GM23338 (cell line): ENCODE measurements at regions not wholly inside any gene's neighbourhood (a gene's known extent, or its start where the extent isn't known, plus 50 kb on each side); places are given as distances from the start of the nearest gene placed in this dataset.

Experiments used
- ATAC-seq: fragments of 200-7000 bp; cut with Tn5 transposase; 3 replicates; pipeline ENCODE4 v1.9.1; 2020
- DNase-seq: peaks from one replicate; pipeline ENCODE4 v3.0.0-alpha.2; 2015; ENCODE audit warnings: low spot score
- H2AFZ ChIP-seq: fragments of 200-600 bp; sonication (generic); 2 replicates; pipeline ENCODE4 v1.8.0; 2016; ENCODE audit warnings: antibody characterized with exemption, mild to moderate bottlenecking, moderate library complexity
- H3F3A ChIP-seq: fragments of 200-600 bp; sonication (generic); replicated peaks from 2 replicates; pipeline ENCODE4 v1.8.0; 2017; ENCODE audit warnings: antibody characterized with exemption, mixed run types, low read depth
- H3K27ac ChIP-seq: fragments of 200-600 bp; sonication (generic); 2 replicates; pipeline ENCODE4 v1.6.1; 2016; ENCODE audit warnings: low read depth
- H3K27me3 ChIP-seq: fragments of 200-600 bp; sonication (generic); 2 replicates; pipeline ENCODE4 v1.8.0; 2016; ENCODE audit warnings: mild to moderate bottlenecking, mixed run types, moderate library complexity; ENCODE audit not compliant: insufficient read depth
- H3K36me3 ChIP-seq: fragments of 200-600 bp; sonication (generic); 2 replicates; pipeline ENCODE4 v1.8.0; 2016; ENCODE audit warnings: mild to moderate bottlenecking; ENCODE audit not compliant: insufficient read depth
- H3K4me1 ChIP-seq: fragments of 200-600 bp; sonication (generic); 2 replicates; pipeline ENCODE4 v1.8.0; 2016; ENCODE audit warnings: mild to moderate bottlenecking, moderate library complexity; ENCODE audit not compliant: insufficient read depth
- H3K4me2 ChIP-seq: fragments of 200-600 bp; sonication (generic); 2 replicates; pipeline ENCODE4 v1.7.1; 2017; ENCODE audit warnings: mixed run types
- H3K4me3 ChIP-seq: fragments of 200-600 bp; sonication (generic); 2 replicates; pipeline ENCODE4 v1.6.1; 2016; ENCODE audit warnings: mixed run types
- H3K79me2 ChIP-seq: fragments of 200-600 bp; sonication (generic); replicated peaks from 2 replicates; pipeline ENCODE4 v1.8.0; 2017; ENCODE audit warnings: mild to moderate bottlenecking; ENCODE audit not compliant: insufficient read depth
- H3K9me2 ChIP-seq: fragments of 200-600 bp; sonication (generic); 2 replicates; pipeline ENCODE4 v1.8.0; 2017; ENCODE audit not compliant: insufficient read depth
- H4K20me1 ChIP-seq: fragments of 200-600 bp; sonication (generic); replicated peaks from 2 replicates; pipeline ENCODE4 v1.8.0; 2017; ENCODE audit warnings: mild to moderate bottlenecking; ENCODE audit not compliant: insufficient read depth
- H3K27ac Mint-ChIP-seq: 2 replicates; pipeline ENCODE4 v1.8.0; 2020; ENCODE audit warnings: inconsistent platforms, mild to moderate bottlenecking, moderate library complexity, mixed read lengths
- H3K27me3 Mint-ChIP-seq: 3 replicates; pipeline ENCODE4 v1.8.0; 2022; ENCODE audit warnings: low read depth, mild to moderate bottlenecking, moderate library complexity, mixed read lengths, inconsistent platforms; ENCODE audit not compliant: insufficient read depth, poor library complexity
- H3K36me3 Mint-ChIP-seq: 3 replicates; pipeline ENCODE4 v1.8.0; 2021; ENCODE audit warnings: low read depth, mild to moderate bottlenecking, inconsistent platforms, moderate library complexity, mixed read lengths
- H3K4me1 Mint-ChIP-seq: 3 replicates; pipeline ENCODE4 v1.8.0; 2020; ENCODE audit warnings: mild to moderate bottlenecking, inconsistent platforms, mixed read lengths
- H3K4me3 Mint-ChIP-seq: 3 replicates; pipeline ENCODE4 v1.8.0; 2021; ENCODE audit warnings: moderate library complexity, mild to moderate bottlenecking, inconsistent platforms, mixed read lengths
- H3K9me3 Mint-ChIP-seq: 3 replicates; pipeline ENCODE4 v1.8.0; 2020; ENCODE audit warnings: moderate library complexity, mild to moderate bottlenecking, inconsistent platforms, mixed read lengths
- CREB1 ChIP-seq: fragments of 250-450 bp; sonication (Bioruptor Pico); IDR thresholded peaks from 2 replicates; pipeline ENCODE4 v1.5.0; 2020; ENCODE audit warnings: low read depth, mild to moderate bottlenecking, moderate library complexity
- ETS1 ChIP-seq: IDR thresholded peaks from 2 replicates; pipeline ENCODE4 v1.6.1; 2016; ENCODE audit warnings: antibody characterized with exemption
- EZH2 ChIP-seq: fragments of 200-600 bp; sonication (generic); IDR thresholded peaks from one replicate; pipeline ENCODE4 v1.8.0; 2017; ENCODE audit warnings: antibody characterized with exemption, mild to moderate bottlenecking, low read depth; ENCODE audit not compliant: unreplicated experiment
- EZH2phosphoT487 ChIP-seq: fragments of 200-600 bp; sonication (generic); IDR thresholded peaks from one replicate; pipeline ENCODE4 v1.8.1; 2018; ENCODE audit warnings: antibody characterized with exemption; ENCODE audit not compliant: unreplicated experiment
- JUNB ChIP-seq: IDR thresholded peaks from one replicate; pipeline ENCODE4 v1.6.1; 2016; ENCODE audit warnings: antibody characterized with exemption; ENCODE audit not compliant: unreplicated experiment
- NANOG ChIP-seq: IDR thresholded peaks from 2 replicates; pipeline ENCODE4 v1.6.1; 2016; ENCODE audit warnings: antibody characterized with exemption, borderline replicate concordance
- POLR2AphosphoS5 ChIP-seq: IDR thresholded peaks from 2 replicates; pipeline ENCODE4 v1.6.1; 2016; ENCODE audit warnings: antibody characterized with exemption, low read depth
- REST ChIP-seq: IDR thresholded peaks from one replicate; pipeline ENCODE4 v1.6.1; 2018; ENCODE audit warnings: antibody characterized with exemption; ENCODE audit not compliant: unreplicated experiment
- STAT1 ChIP-seq: IDR thresholded peaks from one replicate; pipeline ENCODE4 v1.6.1; 2016; ENCODE audit warnings: antibody characterized with exemption; ENCODE audit not compliant: unreplicated experiment
- ZNF114 ChIP-seq: fragments of 250-450 bp; sonication (Bioruptor Pico); IDR thresholded peaks from 2 replicates; pipeline ENCODE4 v1.5.0; 2020; ENCODE audit warnings: mild to moderate bottlenecking, moderate library complexity
- ZNF331 ChIP-seq: fragments of 250-450 bp; sonication (Bioruptor Pico); IDR thresholded peaks from 2 replicates; pipeline ENCODE4 v1.5.0; 2020; ENCODE audit warnings: low read depth, mild to moderate bottlenecking, moderate library complexity
- TF ChIP-seq, protein P1 (sequence below), 2 experiments: fragments of 200-600 bp in 1 of 2; sonication (generic) in 1 of 2; conservative IDR thresholded peaks; 2 replicates each; pipeline versions ENCODE4 v1.5.1 to v1.6.1; 2016 to 2017; ENCODE audit warnings: antibody characterized with exemption in 2 of 2, low read depth in 2 of 2, mild to moderate bottlenecking in 2 of 2, moderate library complexity in 1 of 2
- TF ChIP-seq, protein P2 (sequence below): fragments of 250-450 bp; sonication (Bioruptor Pico); IDR thresholded peaks from 2 replicates; pipeline ENCODE4 v1.5.0; 2020; ENCODE audit warnings: mild to moderate bottlenecking, moderate library complexity

DNA sequence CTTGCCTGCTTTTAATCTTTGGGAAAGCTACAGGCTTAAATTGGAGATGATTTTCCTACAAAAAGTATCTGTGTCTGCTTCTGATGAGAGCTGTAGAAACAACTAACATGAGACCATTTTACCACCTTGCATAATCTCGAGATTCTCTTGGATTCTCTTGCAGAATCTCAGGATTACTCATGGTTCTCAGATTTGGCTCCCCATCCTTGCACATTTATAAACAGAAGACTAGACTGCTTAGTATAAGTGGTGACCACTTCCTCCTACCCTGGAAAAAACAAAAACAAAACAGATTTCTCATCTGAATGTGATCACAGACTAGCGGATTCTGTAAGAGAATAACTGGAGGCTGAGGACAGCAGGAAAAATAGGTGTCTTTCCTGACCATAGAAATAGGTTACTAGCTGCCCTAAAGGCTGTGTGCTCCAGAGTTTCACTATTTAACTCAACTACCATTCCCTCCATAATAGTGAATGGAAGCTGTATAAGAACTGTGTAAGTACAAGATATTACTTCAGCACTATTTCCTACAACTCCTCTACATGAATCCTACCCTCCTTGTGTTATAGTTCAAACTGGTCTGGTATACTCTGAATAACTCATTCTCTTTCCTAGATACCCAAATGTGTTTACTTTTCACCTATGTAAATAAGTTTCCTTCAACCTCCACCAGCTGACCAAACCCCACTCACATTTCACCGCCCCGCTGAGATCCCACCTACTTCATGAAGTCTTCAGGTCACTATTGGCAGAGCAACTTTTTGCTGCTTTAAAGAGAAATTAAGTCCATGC lies 122.2 kb upstream of the C2CD4B start:
- Mint-ChIP-seq H3K27ac (no peak overlapping the region), H3K36me3 (no peaks in the 10 kb centered on the region; the same call in 2 of the 3 replicates), H3K4me1 (peaks cover 12% of the 10 kb centered on the region), H3K4me3 (no peak overlapping the region), H3K27me3 (peaks cover 2% of the 10 kb centered on the region), H3K9me3 (no peaks in the 10 kb centered on the region)
- Histone ChIP-seq H3K27ac (no peak overlapping the region), H3K4me2 (no peak overlapping the region), H3K4me1 (peaks cover 17% of the 10 kb centered on the region), H3K27me3 (no peaks in the 10 kb centered on the region), H3K36me3 (no peaks in the 10 kb centered on the region), H2AFZ (no peak overlapping the region), H4K20me1 (no peaks in the 10 kb centered on the region), H3K4me3 (no peak overlapping the region), H3K79me2 (no peaks in the 10 kb centered on the region), H3K9me2 (peaks cover 9% of the 10 kb centered on the region; the same call in 1 of the 2 replicates), H3F3A (no peaks in the 10 kb centered on the region)
- no peak; the same call in 2 of the 3 replicates for ATAC-seq
- TF ChIP-seq EZH2phosphoT487 (no peak), STAT1 (no peak), CREB1 (CRISPR knock-in tag) (no peak), NANOG (no peak), ETS1 (no peak), ZNF331 (no peak), ZNF114 (CRISPR knock-in tag) (no peak), POLR2AphosphoS5 (no peak), EZH2 (no peak), JUNB (no peak), REST (no peak)
- TF ChIP-seq, protein P1, sequence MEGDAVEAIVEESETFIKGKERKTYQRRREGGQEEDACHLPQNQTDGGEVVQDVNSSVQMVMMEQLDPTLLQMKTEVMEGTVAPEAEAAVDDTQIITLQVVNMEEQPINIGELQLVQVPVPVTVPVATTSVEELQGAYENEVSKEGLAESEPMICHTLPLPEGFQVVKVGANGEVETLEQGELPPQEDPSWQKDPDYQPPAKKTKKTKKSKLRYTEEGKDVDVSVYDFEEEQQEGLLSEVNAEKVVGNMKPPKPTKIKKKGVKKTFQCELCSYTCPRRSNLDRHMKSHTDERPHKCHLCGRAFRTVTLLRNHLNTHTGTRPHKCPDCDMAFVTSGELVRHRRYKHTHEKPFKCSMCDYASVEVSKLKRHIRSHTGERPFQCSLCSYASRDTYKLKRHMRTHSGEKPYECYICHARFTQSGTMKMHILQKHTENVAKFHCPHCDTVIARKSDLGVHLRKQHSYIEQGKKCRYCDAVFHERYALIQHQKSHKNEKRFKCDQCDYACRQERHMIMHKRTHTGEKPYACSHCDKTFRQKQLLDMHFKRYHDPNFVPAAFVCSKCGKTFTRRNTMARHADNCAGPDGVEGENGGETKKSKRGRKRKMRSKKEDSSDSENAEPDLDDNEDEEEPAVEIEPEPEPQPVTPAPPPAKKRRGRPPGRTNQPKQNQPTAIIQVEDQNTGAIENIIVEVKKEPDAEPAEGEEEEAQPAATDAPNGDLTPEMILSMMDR (conservative IDR thresholded peaks at IDR 0.05; ENCODE audit: low read depth in 2 of 2) = no peak
- TF ChIP-seq, protein P2, sequence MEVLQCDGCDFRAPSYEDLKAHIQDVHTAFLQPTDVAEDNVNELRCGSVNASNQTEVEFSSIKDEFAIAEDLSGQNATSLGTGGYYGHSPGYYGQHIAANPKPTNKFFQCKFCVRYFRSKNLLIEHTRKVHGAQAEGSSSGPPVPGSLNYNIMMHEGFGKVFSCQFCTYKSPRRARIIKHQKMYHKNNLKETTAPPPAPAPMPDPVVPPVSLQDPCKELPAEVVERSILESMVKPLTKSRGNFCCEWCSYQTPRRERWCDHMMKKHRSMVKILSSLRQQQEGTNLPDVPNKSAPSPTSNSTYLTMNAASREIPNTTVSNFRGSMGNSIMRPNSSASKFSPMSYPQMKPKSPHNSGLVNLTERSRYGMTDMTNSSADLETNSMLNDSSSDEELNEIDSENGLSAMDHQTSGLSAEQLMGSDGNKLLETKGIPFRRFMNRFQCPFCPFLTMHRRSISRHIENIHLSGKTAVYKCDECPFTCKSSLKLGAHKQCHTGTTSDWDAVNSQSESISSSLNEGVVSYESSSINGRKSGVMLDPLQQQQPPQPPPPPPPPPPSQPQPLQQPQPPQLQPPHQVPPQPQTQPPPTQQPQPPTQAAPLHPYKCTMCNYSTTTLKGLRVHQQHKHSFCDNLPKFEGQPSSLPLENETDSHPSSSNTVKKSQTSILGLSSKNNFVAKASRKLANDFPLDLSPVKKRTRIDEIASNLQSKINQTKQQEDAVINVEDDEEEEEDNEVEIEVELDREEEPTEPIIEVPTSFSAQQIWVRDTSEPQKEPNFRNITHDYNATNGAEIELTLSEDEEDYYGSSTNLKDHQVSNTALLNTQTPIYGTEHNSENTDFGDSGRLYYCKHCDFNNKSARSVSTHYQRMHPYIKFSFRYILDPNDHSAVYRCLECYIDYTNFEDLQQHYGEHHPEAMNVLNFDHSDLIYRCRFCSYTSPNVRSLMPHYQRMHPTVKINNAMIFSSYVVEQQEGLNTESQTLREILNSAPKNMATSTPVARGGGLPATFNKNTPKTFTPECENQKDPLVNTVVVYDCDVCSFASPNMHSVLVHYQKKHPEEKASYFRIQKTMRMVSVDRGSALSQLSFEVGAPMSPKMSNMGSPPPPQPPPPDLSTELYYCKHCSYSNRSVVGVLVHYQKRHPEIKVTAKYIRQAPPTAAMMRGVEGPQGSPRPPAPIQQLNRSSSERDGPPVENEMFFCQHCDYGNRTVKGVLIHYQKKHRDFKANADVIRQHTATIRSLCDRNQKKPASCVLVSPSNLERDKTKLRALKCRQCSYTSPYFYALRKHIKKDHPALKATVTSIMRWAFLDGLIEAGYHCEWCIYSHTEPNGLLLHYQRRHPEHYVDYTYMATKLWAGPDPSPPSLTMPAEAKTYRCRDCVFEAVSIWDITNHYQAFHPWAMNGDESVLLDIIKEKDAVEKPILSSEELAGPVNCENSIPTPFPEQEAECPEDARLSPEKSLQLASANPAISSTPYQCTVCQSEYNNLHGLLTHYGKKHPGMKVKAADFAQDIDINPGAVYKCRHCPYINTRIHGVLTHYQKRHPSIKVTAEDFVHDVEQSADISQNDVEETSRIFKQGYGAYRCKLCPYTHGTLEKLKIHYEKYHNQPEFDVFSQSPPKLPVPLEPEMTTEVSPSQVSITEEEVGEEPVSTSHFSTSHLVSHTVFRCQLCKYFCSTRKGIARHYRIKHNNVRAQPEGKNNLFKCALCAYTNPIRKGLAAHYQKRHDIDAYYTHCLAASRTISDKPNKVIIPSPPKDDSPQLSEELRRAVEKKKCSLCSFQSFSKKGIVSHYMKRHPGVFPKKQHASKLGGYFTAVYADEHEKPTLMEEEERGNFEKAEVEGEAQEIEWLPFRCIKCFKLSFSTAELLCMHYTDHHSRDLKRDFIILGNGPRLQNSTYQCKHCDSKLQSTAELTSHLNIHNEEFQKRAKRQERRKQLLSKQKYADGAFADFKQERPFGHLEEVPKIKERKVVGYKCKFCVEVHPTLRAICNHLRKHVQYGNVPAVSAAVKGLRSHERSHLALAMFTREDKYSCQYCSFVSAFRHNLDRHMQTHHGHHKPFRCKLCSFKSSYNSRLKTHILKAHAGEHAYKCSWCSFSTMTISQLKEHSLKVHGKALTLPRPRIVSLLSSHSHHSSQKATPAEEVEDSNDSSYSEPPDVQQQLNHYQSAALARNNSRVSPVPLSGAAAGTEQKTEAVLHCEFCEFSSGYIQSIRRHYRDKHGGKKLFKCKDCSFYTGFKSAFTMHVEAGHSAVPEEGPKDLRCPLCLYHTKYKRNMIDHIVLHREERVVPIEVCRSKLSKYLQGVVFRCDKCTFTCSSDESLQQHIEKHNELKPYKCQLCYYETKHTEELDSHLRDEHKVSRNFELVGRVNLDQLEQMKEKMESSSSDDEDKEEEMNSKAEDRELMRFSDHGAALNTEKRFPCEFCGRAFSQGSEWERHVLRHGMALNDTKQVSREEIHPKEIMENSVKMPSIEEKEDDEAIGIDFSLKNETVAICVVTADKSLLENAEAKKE (CRISPR knock-in tag) = no peak
- no peak for DNase-seq
